ENCODE measurements at regions not wholly inside any gene's neighbourhood (a gene's known extent, or its start where the extent isn't known, plus 50 kb on each side); places are given as distances from the start of the nearest gene placed in this dataset.

GRCh38 chr10:131001438-131001837 lies 310.1 kb downstream of the TCERG1L start:
- Mint-ChIP-seq H3K9me3 (peaks cover 5% of the 10 kb centered on the region), H3K27ac (no peak overlapping the region), H3K36me3 (ENCODE audit: low read depth) (no peaks in the 10 kb centered on the region), H3K4me3 (no peak overlapping the region), H3K4me1 (ENCODE audit: low read depth) (no peaks in the 10 kb centered on the region), H3K27me3 (ENCODE audit: low read depth) (peaks cover 2% of the 10 kb centered on the region)
- no peak for DNase-seq
- CTCF ChIA-PET: no interaction called here
- intact Hi-C loops (cut with micrococcal nuclease): no loop called here

- H3K4me3 Mint-ChIP-seq: no peak overlapping the region
- peaks cover 4% of the 10 kb centered on the region for H3K9me3 Mint-ChIP-seq
- CTCF ChIA-PET: no interaction called here
- H3K27ac Mint-ChIP-seq: no peak overlapping the region
- no peaks in the 10 kb centered on the region for H3K27me3 Mint-ChIP-seq (ENCODE audit: low read depth)
- no peak for DNase-seq
- H3K36me3 Mint-ChIP-seq (ENCODE audit: low read depth): no peaks in the 10 kb centered on the region
- H3K4me1 Mint-ChIP-seq (ENCODE audit: low read depth): no peaks in the 10 kb centered on the region
- intact Hi-C loops (cut with micrococcal nuclease): no loop called here
Observed at GRCh38 chr10:131002031-131002861, 309.3 kb downstream of the TCERG1L start.

- DNase-seq: no peak
- CTCF ChIA-PET: no interaction called here
- H3K27me3 Mint-ChIP-seq (ENCODE audit: low read depth): no peaks in the 10 kb centered on the region
- no peaks in the 10 kb centered on the region for H3K36me3 Mint-ChIP-seq (ENCODE audit: low read depth)
- intact Hi-C loops (cut with micrococcal nuclease): no loop called here
- H3K4me1 Mint-ChIP-seq (ENCODE audit: low read depth): no peaks in the 10 kb centered on the region
- H3K9me3 Mint-ChIP-seq: peaks cover 4% of the 10 kb centered on the region
- no peak overlapping the region for H3K27ac Mint-ChIP-seq
- H3K4me3 Mint-ChIP-seq: no peak overlapping the region
Observed at GRCh38 chr10:131003455-131003854, 308.1 kb downstream of the TCERG1L start.

GRCh38 chr10:131004276-131004675 lies 307.2 kb downstream of the TCERG1L start:
- CTCF ChIA-PET: no interaction called here
- no peak for DNase-seq
- H3K4me3 Mint-ChIP-seq: no peak overlapping the region
- intact Hi-C loops (cut with micrococcal nuclease): no loop called here
- H3K27ac Mint-ChIP-seq: no peak overlapping the region
- no peaks in the 10 kb centered on the region for H3K27me3 Mint-ChIP-seq (ENCODE audit: low read depth)
- no peaks in the 10 kb centered on the region for H3K36me3 Mint-ChIP-seq (ENCODE audit: low read depth)
- H3K4me1 Mint-ChIP-seq (ENCODE audit: low read depth): no peaks in the 10 kb centered on the region
- peaks cover 4% of the 10 kb centered on the region for H3K9me3 Mint-ChIP-seq

GRCh38 chr10:131006458-131007256 lies 304.9 kb downstream of the TCERG1L start:
- CTCF ChIA-PET: no interaction called here
- Mint-ChIP-seq H3K36me3 (ENCODE audit: low read depth) (no peaks in the 10 kb centered on the region), H3K27ac (no peak overlapping the region), H3K4me3 (no peak overlapping the region), H3K9me3 (peaks cover 4% of the 10 kb centered on the region), H3K27me3 (ENCODE audit: low read depth) (no peaks in the 10 kb centered on the region), H3K4me1 (ENCODE audit: low read depth) (no peaks in the 10 kb centered on the region)
- DNase-seq: no peak
- intact Hi-C loops (cut with micrococcal nuclease): no loop called here

GRCh38 chr10:131009791-131010190 lies 301.7 kb downstream of the TCERG1L start:
- Mint-ChIP-seq H3K4me3 (no peak overlapping the region), H3K27me3 (ENCODE audit: low read depth) (no peaks in the 10 kb centered on the region), H3K4me1 (ENCODE audit: low read depth) (no peaks in the 10 kb centered on the region), H3K27ac (no peak overlapping the region), H3K36me3 (ENCODE audit: low read depth) (no peaks in the 10 kb centered on the region), H3K9me3 (peaks cover 4% of the 10 kb centered on the region)
- CTCF ChIA-PET: no interaction called here
- no peak for DNase-seq
- intact Hi-C loops (cut with micrococcal nuclease): no loop called here

GRCh38 chr10:131010965-131011575 lies 300.5 kb downstream of the TCERG1L start:
- Mint-ChIP-seq H3K4me3 (no peak overlapping the region), H3K27ac (no peak overlapping the region), H3K4me1 (ENCODE audit: low read depth) (no peaks in the 10 kb centered on the region), H3K27me3 (ENCODE audit: low read depth) (no peaks in the 10 kb centered on the region), H3K9me3 (no peaks in the 10 kb centered on the region), H3K36me3 (ENCODE audit: low read depth) (no peaks in the 10 kb centered on the region)
- no peak for DNase-seq
- intact Hi-C loops (cut with micrococcal nuclease): no loop called here
- CTCF ChIA-PET: no interaction called here

GRCh38 chr10:131011936-131012640 lies 299.4 kb downstream of the TCERG1L start:
- no peaks in the 10 kb centered on the region for H3K27me3 Mint-ChIP-seq (ENCODE audit: low read depth)
- CTCF ChIA-PET: no interaction called here
- no peaks in the 10 kb centered on the region for H3K9me3 Mint-ChIP-seq
- H3K4me3 Mint-ChIP-seq: no peak overlapping the region
- DNase-seq: no peak
- H3K4me1 Mint-ChIP-seq (ENCODE audit: low read depth): no peaks in the 10 kb centered on the region
- intact Hi-C loops (cut with micrococcal nuclease): no loop called here
- H3K27ac Mint-ChIP-seq: no peak overlapping the region
- H3K36me3 Mint-ChIP-seq (ENCODE audit: low read depth): no peaks in the 10 kb centered on the region

GRCh38 chr10:131012641-131012985 lies 298.9 kb downstream of the TCERG1L start:
- intact Hi-C loops (cut with micrococcal nuclease): no loop called here
- Mint-ChIP-seq H3K4me1 (ENCODE audit: low read depth) (no peaks in the 10 kb centered on the region), H3K4me3 (no peak overlapping the region), H3K27ac (no peak overlapping the region), H3K9me3 (no peaks in the 10 kb centered on the region), H3K36me3 (ENCODE audit: low read depth) (no peaks in the 10 kb centered on the region), H3K27me3 (ENCODE audit: low read depth) (no peaks in the 10 kb centered on the region)
- CTCF ChIA-PET: no interaction called here
- DNase-seq: no peak

GRCh38 chr10:131013281-131013912 lies 298.1 kb downstream of the TCERG1L start:
- Mint-ChIP-seq H3K4me3 (no peak overlapping the region), H3K27me3 (ENCODE audit: low read depth) (no peaks in the 10 kb centered on the region), H3K9me3 (no peaks in the 10 kb centered on the region), H3K27ac (no peak overlapping the region), H3K36me3 (ENCODE audit: low read depth) (no peaks in the 10 kb centered on the region), H3K4me1 (ENCODE audit: low read depth) (no peaks in the 10 kb centered on the region)
- CTCF ChIA-PET: no interaction called here
- intact Hi-C loops (cut with micrococcal nuclease): no loop called here
- no peak for DNase-seq

- DNase-seq: no peak
- no peak overlapping the region for H3K4me3 Mint-ChIP-seq
- no peaks in the 10 kb centered on the region for H3K27me3 Mint-ChIP-seq (ENCODE audit: low read depth)
- no peaks in the 10 kb centered on the region for H3K4me1 Mint-ChIP-seq (ENCODE audit: low read depth)
- no peaks in the 10 kb centered on the region for H3K9me3 Mint-ChIP-seq
- CTCF ChIA-PET: no interaction called here
- intact Hi-C loops (cut with micrococcal nuclease): no loop called here
- no peaks in the 10 kb centered on the region for H3K36me3 Mint-ChIP-seq (ENCODE audit: low read depth)
- no peak overlapping the region for H3K27ac Mint-ChIP-seq
Observed at GRCh38 chr10:131014271-131014670, 297.2 kb downstream of the TCERG1L start.

GRCh38 chr10:131015271-131015670 lies 296.2 kb downstream of the TCERG1L start:
- Mint-ChIP-seq H3K27me3 (ENCODE audit: low read depth) (no peaks in the 10 kb centered on the region), H3K4me3 (no peak overlapping the region), H3K36me3 (ENCODE audit: low read depth) (no peaks in the 10 kb centered on the region), H3K4me1 (ENCODE audit: low read depth) (no peaks in the 10 kb centered on the region), H3K27ac (no peak overlapping the region), H3K9me3 (no peaks in the 10 kb centered on the region)
- intact Hi-C loops (cut with micrococcal nuclease): no loop called here
- no peak for DNase-seq
- CTCF ChIA-PET: no interaction called here
